Cortex of kidney (tissue), 1 donor: ENCODE measurements at regions not wholly inside any gene's neighbourhood (a gene's known extent, or its start where the extent isn't known, plus 50 kb on each side); places are given as distances from the start of the nearest gene placed in this dataset.
"Not testable (repeated sequence)": the region's sequence is repeated elsewhere in the genome, so short reads cannot be mapped to it uniquely, and the experiment has no call there.

Source experiments
- DNase-seq: peaks from one replicate; lab custom pipeline; 2025; lab: John Stamatoyannopoulos, UW

DNA sequence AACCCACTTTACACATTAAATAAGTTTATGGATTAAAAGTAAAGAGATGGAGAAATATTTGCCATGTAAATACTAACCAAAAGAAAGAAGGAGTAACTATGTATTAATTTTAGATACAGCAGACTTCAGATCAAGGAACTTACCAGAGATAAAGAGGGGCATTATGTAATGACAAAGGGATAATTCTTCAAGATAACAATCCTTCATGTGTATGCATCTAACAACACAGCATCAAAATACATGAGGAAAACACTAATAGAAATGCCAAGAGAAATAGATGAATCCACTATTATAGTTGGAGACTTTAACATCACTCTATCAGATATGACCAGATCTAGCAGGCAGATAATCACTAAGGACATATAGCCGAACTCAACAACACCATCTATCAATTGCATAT lies 149.8 kb upstream of the ANKRD55 start:
- no peak for DNase-seq

DNA sequence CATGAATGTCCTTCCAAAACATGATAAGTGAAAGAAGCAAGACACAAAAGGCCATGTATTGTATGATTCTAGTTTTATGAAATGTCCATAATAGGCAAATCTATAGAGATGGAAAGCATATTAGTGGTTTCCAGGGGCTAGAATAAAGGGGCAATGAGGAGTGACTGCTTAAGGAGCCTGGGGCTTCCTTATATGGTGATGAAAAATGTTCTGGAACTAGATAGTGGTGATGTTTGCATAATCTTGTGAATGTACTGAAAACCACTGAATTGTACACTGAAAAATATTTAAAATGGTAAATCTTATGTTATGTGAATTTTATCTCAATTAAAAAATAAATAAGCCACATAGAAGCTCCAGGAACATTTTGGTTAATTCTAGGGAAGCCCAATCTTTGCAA lies 144.4 kb upstream of the ANKRD55 start:
- DNase-seq, result no peak

DNA sequence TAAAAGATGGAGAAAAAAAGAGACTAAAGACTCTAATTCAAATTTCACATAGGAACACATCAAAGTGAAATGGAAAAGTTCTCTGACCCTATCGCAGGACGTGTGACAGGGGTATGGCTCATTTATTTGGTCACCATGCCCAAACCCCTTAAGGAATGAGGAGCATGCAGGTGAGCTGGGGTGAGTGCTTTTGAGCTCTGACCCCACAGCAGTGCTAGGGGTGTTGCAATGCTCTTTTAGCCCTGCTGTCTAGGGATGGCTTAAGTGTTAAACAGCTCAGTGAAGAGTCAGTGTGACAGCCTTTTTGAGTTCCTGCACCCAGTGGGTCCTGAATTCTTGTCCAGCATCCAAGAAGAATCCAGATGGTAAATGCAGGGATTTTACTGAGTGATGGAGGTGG lies 143.0 kb upstream of the ANKRD55 start:
- no peak for DNase-seq

DNA sequence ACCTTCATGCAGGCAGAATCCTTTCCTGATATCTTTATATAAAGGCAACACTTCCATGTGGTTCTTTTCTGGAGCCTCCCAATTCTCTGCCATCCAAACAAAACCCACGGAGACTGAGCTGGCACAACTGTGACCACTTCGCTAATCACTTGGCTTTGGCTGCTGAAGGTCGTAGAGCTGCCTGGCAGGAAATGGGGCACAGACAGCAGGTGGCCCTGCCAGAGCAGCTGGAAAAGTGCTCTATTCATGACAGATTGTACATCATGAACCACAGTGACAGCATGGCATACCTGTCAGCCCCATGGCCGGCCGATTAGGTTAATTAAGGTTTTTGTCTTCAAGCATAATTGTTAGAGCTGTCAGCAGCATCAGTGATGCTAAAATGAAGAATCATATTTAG lies 141.9 kb upstream of the ANKRD55 start:
- no peak for DNase-seq

DNA sequence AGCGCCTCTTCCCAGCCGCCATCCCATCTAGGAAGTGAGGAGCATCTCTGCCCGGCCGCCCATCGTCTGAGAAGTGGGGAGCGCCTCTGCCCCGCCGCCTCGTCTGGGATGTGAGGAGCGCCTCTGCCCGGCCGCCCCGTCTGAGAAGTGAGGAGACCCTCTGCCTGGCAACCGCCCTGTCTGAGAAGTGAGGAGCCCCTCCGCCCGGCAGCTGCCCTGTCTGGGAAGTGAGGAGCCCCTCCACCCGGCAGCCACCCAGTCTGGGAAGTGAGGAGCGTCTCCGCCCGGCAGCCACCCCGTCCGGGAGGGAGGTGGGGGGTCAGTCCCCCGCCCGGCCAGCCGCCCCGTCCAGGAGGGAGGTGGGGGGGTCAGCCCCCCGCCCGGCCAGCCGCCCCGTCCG lies 139.4 kb upstream of the ANKRD55 start:
- not testable (repeated sequence) for DNase-seq

DNA sequence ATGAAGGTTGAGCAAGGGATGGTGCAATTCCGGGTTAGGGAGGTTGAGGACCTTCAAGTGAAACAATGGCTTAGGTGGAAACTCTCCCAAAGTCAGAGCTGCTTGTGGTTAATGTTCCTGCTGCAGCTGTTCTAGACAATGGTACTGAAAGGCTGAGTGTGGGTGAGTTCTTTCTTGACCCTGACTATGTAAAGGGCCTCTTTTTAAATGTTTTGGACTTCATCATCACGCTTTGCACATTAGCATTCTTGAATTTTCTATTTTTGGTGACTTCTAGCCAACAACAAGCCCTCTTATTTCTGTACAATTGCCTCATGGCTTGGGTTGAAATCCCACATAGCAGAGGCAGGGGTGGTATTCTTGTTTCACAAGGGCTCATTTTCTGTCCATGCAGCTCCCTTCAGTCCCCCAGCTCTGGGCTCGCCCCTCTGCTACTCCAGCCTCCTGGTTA lies 136.3 kb upstream of the ANKRD55 start:
- no peak for DNase-seq

DNA sequence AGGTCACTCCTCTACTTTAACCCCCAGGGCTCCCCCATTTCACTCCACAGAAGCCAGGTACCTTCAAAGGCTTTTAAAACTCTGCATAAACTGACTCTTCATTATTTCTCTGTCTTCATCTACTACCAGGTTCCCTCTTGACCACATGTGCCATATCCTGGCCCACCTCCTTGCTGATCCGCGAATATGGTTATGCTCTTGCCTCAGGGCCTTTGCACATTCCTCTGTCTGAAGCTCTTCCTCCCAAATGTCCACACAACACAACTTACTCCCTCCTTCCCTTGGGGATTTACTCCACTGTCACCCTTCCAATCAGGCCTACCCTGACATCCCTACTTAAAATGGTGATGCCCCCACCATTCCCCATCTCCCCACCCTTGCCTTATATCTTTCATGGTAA lies 134.6 kb upstream of the ANKRD55 start:
- DNase-seq, result no peak

DNA sequence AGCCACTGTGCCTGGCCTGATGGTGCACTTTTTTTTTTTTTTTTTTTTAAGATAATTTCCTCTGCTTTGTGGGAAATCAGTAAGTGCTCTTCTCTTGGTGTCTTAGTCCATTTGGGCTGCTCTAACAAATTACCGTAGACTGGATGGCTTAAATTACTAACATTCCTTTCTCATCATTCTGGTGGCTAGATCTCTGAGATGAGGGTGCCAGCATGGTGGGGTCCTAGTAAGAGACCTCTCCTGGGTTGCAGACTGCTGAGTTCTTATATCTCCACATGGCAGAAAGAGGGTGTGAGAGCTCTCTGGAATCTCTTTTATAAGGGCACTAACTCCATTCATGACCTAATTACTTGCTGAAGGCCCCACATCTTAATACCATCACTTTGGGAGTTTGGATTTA lies 133.9 kb upstream of the ANKRD55 start:
- no peak for DNase-seq

DNA sequence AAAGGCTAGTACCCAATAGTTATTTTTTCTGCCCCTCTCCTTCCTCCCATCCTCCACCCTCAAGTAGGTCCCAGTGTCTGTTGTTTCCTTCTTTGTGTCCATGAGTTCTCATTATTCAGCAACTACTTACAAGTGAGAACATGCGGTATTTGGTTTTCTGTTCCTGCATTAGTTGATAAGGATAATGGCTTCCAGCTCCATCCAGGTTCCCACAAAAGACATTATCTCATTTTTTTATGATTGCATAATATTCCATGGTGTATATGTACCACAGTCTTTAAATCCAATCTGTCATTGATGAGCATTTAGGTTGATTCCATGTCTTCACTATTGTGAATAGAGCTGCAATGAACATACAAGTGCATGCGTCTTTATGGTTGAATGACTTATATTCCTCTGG lies 128.3 kb upstream of the ANKRD55 start:
- DNase-seq, result no peak

DNA sequence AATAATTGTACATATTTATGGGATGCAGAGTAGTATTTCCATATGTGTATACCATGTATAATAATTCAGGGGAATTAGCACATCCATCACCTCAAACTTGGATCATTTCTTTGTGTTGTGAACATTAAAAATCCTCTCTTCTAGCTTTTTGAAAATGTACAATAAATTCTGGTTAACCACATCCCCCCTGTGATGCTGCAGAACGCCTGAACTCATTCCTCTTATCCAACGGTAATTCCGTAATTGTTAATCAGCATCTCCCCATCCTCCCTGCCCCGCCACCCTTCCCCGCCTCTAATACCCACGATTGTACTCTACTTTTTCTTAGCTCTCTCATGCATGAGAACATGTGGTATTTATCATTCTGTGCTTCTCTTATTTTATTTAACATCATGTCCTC lies 127.7 kb upstream of the ANKRD55 start:
- no peak for DNase-seq

DNA sequence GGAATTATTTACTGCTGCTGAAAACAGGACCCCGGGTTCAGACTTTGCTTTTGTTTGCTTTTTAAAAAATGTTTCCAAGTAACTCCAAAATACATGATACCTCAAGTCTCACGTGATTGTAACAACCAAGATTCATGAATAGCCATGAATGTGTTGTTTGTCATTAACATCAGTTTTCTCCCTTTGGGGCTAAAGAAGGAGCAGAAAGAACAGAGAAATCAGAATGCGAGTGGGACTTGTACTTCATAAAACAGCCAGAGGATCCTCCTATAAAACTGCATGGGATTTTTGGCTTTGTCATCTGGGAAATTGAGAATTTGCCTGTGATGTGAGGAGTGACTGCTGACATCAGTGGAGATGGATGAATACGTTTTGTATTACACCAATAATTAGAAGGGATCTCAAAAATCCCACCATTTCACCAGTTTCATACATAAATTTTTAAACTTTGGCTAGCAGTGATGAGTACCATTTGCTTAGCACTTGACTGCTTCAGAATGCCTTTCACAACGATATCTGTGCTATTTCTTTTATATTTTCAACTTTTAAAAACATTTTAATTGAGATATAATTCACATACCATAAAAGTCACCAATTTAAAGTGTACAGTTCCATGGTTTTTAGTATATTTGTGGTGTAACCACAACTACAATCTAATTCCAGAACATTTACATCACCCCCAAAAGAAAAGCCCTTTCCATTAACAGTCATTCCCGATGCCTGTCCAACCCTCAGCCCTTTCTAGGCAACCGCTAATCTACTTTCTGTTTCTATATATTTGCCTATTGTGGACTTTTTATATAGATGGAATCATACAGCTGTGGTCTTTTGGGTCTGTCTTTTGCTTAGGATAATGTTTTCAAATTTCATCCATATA lies 126.9 kb upstream of the ANKRD55 start:
- DNase-seq, result no peak

DNA sequence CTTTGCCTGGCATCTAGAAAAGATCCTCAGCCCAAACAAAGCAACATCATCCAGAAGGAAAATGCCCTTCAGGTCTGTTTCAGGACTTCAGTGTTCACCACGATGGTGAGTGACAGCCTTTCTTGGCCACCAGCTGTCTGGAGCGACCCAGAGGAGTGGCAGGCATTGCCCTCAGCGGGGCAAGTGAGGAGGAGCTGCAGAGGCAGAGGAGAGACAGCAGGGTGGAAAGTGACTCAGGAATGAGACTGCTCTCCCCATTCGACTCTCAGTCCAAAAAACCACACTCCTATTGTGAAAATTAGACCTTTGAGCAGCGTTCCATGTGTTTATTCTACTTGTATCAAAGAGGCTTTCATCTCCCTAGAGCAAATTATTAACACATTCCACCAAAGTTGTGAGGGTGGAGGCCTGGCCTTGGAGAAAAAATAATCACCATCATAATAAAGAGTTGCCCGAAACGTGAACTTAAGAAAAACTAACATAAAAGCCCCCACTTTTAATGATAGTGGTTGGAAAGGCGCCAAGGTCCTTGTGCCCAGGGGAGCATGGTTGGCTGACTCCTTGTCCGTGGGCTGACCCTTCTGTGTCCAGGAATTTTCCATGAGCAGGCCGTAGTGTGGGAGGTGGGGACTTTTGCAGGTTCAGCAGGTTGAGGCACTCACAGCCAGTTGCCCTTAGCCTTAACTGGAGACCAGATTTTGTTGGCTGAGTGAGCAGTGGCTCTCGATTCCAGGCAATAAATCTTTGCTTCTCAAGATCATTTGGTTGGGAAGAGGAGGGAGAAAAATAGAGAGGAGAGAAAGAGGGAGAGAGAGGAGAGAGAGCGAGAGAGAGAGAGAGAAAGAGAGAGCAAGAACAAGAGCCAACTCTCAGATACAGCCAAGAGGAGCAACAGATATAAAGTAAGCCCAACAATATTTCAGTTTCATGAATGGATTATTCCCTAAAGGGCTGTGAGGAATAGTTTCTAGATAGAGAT lies 125.9 kb upstream of the ANKRD55 start:
- no peak for DNase-seq

DNA sequence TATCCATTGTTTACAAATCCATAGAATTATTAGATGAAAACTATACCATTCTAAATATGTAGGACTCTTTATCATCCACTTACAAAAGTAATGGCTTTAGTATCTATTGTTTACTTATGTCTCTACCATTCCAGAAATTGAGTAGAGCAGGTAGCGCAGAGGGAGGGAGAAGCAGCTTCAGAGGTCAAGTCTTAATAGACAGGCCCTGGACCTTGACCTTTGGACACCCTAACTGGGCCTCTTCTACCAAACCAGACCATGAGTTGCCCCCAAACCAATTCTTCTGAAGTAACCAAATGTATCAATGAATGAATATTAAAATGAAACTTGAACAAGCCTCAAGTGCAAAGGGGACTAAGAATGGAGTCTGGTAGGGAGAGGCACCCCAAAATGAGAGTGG lies 124.9 kb upstream of the ANKRD55 start:
- no peak for DNase-seq

DNA sequence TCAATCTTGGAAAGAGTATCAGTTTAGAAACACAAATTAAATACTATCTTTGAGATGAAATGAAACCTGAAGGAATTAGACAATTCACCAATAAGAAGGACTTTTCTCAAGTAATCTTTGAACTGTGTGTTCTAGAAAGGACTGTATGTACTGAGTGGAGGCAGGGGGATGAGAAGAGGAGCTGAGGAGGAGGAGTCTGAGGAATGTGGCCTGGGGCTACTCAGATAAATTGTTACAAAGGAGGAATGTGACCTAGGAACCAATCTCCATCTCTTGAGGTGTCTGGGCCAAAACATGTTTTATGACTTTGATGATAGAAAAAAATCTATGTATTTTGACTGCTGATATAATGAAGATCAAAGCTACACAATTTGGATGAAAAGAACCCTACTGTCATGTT lies 124.3 kb upstream of the ANKRD55 start:
- DNase-seq, result no peak

DNA sequence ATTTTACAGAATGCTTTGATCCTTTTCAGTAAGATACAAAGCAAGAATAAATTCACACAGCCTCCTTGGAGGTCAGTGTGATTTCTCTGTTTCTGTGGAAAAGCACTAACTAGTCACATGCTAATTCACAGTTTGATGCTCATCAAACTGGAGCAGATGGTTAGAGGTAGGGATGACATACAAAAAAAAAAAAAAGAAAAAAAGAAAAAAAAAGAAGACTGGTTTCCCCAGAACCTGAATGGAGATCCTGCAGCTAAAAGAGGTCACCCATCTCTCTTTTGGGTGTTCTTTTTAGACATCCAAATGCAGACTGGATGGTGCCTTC lies 123.7 kb upstream of the ANKRD55 start:
- no peak for DNase-seq

DNA sequence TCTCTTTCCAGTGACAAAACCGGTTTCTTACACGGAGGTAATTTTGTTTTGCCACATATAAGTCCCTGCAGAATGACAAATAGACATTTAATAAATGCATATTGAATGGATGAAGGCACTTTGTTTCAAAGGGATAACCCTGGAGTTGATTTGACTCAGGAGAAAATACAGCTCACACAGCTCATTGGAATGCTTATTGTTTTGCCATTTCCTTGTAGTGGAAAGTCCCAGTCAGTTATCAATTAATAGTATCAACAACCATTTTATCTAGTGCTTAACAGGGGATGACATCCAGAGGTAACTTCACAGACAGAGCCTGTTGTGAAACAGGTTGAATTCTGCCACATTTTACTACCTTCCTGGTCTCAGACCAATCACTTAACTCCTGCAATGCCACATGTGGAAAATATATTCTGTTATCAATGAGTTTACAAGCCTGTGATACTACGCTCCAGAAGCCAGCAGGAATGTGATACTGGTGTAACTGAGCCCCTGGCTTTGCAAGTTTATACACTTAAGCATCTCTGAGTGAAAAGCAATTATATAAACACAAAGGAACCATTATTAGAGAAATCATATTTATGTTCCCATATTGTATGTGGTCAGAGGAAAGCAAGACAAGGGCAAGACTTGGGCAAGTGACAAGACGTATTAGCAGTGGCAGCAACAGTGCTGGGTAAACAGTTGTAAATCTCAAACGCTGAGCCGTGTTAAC lies 123.1 kb upstream of the ANKRD55 start:
- DNase-seq, result no peak

DNA sequence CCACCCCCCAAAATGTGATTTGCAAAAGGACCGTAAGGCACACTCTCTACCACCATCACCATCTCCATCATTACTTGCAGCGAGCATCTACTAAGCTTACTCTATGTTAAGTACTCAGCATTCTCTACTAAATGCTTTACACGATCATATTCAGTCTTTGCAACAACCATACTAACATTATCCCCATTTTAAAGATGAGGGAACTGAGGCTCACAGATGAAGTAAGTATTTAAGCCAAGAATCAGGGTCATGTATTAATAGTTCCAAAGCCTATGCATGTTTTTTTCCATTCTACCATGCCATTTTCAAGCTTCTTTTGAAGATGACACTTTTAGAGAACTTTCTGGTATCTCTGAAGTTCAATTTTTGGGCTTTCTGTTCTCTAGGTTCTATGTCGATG lies 121.7 kb upstream of the ANKRD55 start:
- no peak for DNase-seq

DNA sequence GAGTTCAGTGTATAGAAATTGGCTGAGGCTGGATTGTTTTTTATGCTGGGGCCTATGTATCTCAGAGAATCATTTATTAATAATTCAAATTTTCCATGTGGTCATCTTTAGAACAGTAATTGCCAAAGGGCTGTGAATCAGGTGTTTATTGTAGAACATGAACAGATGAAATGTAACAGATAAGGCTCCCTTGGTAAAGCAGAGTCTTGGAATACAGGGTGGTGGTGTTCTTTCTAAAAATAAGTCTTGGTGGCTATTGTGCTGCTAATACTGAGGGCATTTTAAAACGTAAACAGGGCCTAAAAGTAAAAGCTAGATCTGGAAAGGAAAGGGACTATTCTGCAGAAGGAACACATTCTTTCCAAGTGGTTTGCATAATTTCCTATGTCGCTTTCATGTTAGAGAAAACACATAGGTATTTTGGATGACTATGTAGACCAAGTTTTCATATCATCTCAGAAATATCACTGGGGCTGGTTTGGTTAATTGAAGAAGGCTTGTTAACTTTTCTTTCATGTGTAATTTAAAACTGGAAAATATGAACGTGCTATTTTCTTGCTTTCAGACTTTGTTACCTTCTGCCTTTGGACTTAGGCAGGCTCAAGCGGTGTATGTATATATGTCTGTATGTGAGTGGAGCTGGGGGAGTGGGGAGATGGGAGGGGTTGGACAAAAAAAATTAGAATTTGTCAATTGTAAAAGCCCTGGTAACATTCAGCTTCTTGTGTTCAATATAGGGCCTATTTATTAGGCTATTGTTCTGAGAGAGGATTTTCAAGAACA lies 119.9 kb upstream of the ANKRD55 start:
- no peak for DNase-seq

DNA sequence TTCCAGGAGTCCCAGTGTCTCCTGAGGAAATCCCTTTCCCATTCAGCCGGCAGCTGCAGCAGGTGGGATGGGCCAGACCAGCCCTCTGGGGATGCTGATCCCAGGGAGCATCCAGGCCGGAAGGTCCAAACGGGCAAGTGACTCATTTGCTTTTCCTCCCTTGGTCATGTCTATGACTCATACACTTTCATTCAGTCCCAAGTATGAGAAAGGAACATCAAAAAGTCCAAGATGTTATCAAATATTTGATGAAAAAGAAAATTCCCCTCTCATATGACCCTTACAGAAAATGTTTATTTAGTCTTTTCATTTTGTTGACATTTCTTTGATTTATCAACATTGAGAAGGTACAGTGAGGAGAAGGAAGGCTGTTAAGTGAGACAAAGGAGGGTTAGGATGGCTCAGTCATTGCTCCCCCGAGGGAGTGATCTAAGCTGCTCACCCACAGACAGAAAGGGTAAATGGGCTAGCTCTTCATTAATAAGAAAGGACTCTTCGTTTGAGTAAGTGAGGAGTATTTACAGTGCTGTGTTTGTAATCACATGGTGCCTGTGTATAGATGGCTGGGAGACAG lies 117.6 kb upstream of the ANKRD55 start:
- DNase-seq, result no peak

DNA sequence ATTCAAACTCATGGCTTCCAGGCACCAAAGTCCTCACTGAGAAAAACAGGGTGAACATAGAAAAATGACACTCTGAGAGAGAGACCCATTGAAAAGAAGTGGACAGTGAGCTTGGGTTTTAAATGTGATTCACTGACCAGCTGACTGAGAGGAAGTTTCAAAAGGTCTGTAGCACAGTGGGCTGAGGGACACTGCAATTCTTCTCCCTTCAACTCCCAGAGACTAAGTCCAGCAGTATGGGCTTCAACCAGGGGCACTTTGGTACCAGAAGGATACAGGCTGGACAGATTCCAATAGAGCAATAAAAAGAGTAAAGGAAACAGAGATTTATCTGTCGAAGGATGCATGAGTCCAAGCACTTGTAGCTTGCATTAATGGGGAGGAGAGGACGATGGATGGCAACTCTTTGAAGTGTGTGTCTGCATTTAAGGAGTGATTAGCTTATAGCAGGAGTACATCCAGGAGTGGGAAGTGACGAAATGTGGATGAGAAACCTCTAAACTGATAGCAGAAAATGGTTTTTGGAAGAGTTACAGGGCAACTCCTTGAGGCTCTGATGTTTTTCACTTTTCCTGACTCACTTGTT lies 117.0 kb upstream of the ANKRD55 start:
- DNase-seq, result no peak

DNA sequence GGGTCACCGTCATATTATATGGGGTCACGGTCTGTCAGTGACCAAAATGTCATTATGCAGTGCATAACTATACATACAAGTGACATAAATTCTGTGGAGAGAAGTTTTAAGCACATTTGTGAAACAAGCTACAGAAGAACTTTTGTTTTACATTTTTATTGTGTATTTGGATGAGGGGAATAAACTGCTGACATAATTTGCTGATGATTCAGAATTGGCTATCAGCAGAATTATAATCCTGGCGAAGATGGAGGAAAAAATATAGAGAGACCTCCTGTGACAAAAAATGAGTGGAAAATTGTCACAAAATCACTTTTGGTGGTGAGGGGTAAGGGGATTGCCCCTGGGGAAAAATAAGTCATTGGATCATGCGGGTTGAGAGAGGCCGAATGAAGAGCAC lies 116.3 kb upstream of the ANKRD55 start:
- no peak for DNase-seq
